GM12878 (cell line): ENCODE measurements at regions not wholly inside any gene's neighbourhood (a gene's known extent, or its start where the extent isn't known, plus 50 kb on each side); places are given as distances from the start of the nearest gene placed in this dataset.

ENCODE experiments used
- ATAC-seq: fragments of 200-7000 bp; cut with Tn5 transposase; 3 replicates; pipeline ENCODE4 v1.9.1; 2020; ENCODE audit warnings: mild to moderate bottlenecking, moderate library complexity
- BruUV-seq: library from RNA; stranded (reverse); fragments of 400-500 nt; replicated peaks from 2 replicates; lab custom pipeline; 2021; lab: Mats Ljungman, UMichigan
- CTCF ChIA-PET: fragments of 300-600 bp; sonication (Branson Sonifier 250); formaldehyde crosslinking; extraction: SDS; loops from one replicate; lab custom pipeline; 2021; ENCODE audit warnings: inconsistent platforms; lab: Yijun Ruan, JAX
- POLR2A ChIA-PET: fragments of 350-600 bp; formaldehyde crosslinking; extraction: SDS; loops from one replicate; lab custom pipeline; 2021; ENCODE audit warnings: inconsistent platforms; lab: Charles Lee
- RAD21 ChIA-PET: fragments of 300-600 bp; sonication (Branson Sonifier 250); formaldehyde crosslinking; loops from one replicate; lab custom pipeline; 2023; ENCODE audit warnings: antibody characterized with exemption; ENCODE audit not compliant: unreplicated experiment; lab: Charles Lee
- SMC1A ChIA-PET: fragments of 300-600 bp; sonication (Branson Sonifier 250); formaldehyde crosslinking; loops from one replicate; lab custom pipeline; 2023; ENCODE audit not compliant: unreplicated experiment, uncharacterized antibody; lab: Charles Lee
- DNase-seq: peaks from one replicate; pipeline ENCODE4 v3.0.0-alpha.2; 2011; ENCODE audit warnings: low read depth, low spot score
- FAIRE-seq: peaks from 3 replicates; lab custom pipeline; 2011; peaks lifted over from hg19 to GRCh38; lab: Jason Lieb, UNC
- H2AFZ ChIP-seq: 2 replicates; pipeline ENCODE4 v1.6.0; 2011; ENCODE audit warnings: low read depth, low read length, control low read depth; ENCODE audit not compliant: control insufficient read depth
- H3K27ac ChIP-seq: 2 replicates; pipeline ENCODE4 v1.5.1; 2011; ENCODE audit warnings: control low read depth; ENCODE audit not compliant: control insufficient read depth, insufficient read depth
- H3K27me3 ChIP-seq, 2 experiments: replicated peaks in 1 of 2; 2 replicates each; pipeline versions ENCODE4 v1.6.0 to v1.6.1; 2011; ENCODE audit warnings: low read length in 1 of 2; ENCODE audit not compliant: control insufficient read depth in 2 of 2, insufficient read depth in 2 of 2
- H3K36me3 ChIP-seq, 2 experiments: 2 replicates each; pipeline ENCODE4 v1.5.1; 2011; ENCODE audit warnings: low read length in 1 of 2; ENCODE audit not compliant: control insufficient read depth in 2 of 2, insufficient read depth in 2 of 2
- H3K4me1 ChIP-seq: 2 replicates; pipeline ENCODE4 v1.6.1; 2011; ENCODE audit warnings: mild to moderate bottlenecking, low read length, moderate library complexity, mixed read lengths; ENCODE audit not compliant: control insufficient read depth, insufficient read depth
- H3K4me2 ChIP-seq: 2 replicates; pipeline ENCODE4 v1.6.0; 2011; ENCODE audit warnings: control low read depth; ENCODE audit not compliant: control insufficient read depth, insufficient read depth
- H3K4me3 ChIP-seq: fragments of 200-600 bp; sonication (generic); 2 replicates; pipeline ENCODE4 v1.5.1; 2016
- H3K79me2 ChIP-seq: 2 replicates; pipeline ENCODE4 v1.6.0; 2011; ENCODE audit warnings: low read length; ENCODE audit not compliant: control insufficient read depth, insufficient read depth
- H3K9ac ChIP-seq: 2 replicates; pipeline ENCODE4 v1.8.0; 2011; ENCODE audit warnings: low read length, control low read depth, mixed read lengths; ENCODE audit not compliant: control insufficient read depth, insufficient read depth
- H3K9me3 ChIP-seq: replicated peaks from 3 replicates; pipeline ENCODE4 v1.5.1; 2011; ENCODE audit warnings: mild to moderate bottlenecking, low read length; ENCODE audit not compliant: control insufficient read depth, insufficient read depth
- H4K20me1 ChIP-seq: 2 replicates; pipeline ENCODE4 v1.6.0; 2011; ENCODE audit not compliant: control insufficient read depth, insufficient read depth
- BACH1 ChIP-seq: fragments of 450-650 bp; IDR thresholded peaks from 2 replicates; pipeline ENCODE4 v1.6.1; 2017; ENCODE audit warnings: mild to moderate bottlenecking, borderline replicate concordance
- CHD2 ChIP-seq: IDR thresholded peaks from 2 replicates; pipeline ENCODE4 v1.6.1; 2011; ENCODE audit warnings: low read depth, low read length, improper control_type of control experiment, borderline replicate concordance
- IRF3 ChIP-seq: fragments of 450-650 bp; IDR thresholded peaks from 2 replicates; pipeline ENCODE4 v1.6.1; 2014; ENCODE audit warnings: mild to moderate bottlenecking
- IRF4 ChIP-seq: IDR thresholded peaks from 2 replicates; pipeline ENCODE4 v1.6.1; 2011; ENCODE audit warnings: low read depth, low read length
- MAX ChIP-seq: IDR thresholded peaks from 2 replicates; pipeline ENCODE4 v1.6.1; 2012; ENCODE audit warnings: low read depth, low read length, improper control_type of control experiment
- REST ChIP-seq: IDR thresholded peaks from 2 replicates; pipeline ENCODE4 v1.6.1; 2012; ENCODE audit warnings: mild to moderate bottlenecking, low read depth, low read length
- SREBF1 ChIP-seq: IDR thresholded peaks from 2 replicates; pipeline ENCODE4 v1.6.1; 2012; ENCODE audit warnings: mild to moderate bottlenecking, low read length
- TCF3 ChIP-seq: IDR thresholded peaks from 2 replicates; pipeline ENCODE4 v1.6.1; 2012; ENCODE audit warnings: low read depth, mild to moderate bottlenecking, low read length, borderline replicate concordance; ENCODE audit not compliant: insufficient read depth
- ZBTB33 ChIP-seq: fragments of 450-650 bp; IDR thresholded peaks from 2 replicates; pipeline ENCODE4 v1.6.1; 2017; ENCODE audit warnings: mild to moderate bottlenecking
- ZNF24 ChIP-seq: fragments of 450-650 bp; IDR thresholded peaks from 2 replicates; pipeline ENCODE4 v1.6.1; 2017; ENCODE audit warnings: antibody characterized with exemption, mild to moderate bottlenecking
- WGBS: methylation state at CpG from one replicate; pipeline ENCODE4 v1.1.6; 2016; ENCODE audit warnings: low lambda C conversion rate; ENCODE audit not compliant: insufficient replicate concordance, insufficient coverage; ENCODE audit errors: missing lambda C conversion rate; 5-methylcytosine and 5-hydroxymethylcytosine counted together
- in situ Hi-C: fragments of 300-500 bp; cut with MboI; formaldehyde crosslinking; loops from 9 replicates; pipeline ENCODE4 v1.14.3; 2018; ENCODE audit warnings: mixed read lengths
- intact Hi-C: fragments of 100-400 bp; cut with micrococcal nuclease; formaldehyde crosslinking; loops from one replicate; pipeline ENCODE4 v1.14.2; 2022; ENCODE audit not compliant: unreplicated experiment

GRCh38 chr17:77753246-77753645 lies 205.3 kb upstream of the TNRC6C start:
- DNase-seq (no peak), FAIRE-seq (no peak), ATAC-seq (no peak)
- ChIA-PET RAD21 (no interaction called here), CTCF (interaction anchor here (0.5 to 0.9 kb wide), 2 partner anchors 67 to 258 kb away, joined by 3 read pairs; no protein-coding TSS in a partner anchor), POLR2A (no interaction called here), SMC1A (no interaction called here)
- BruUV-seq: no TSS peak
- Histone ChIP-seq H3K36me3 (no peaks in the 10 kb centered on the region), H3K9ac (no peak overlapping the region), H3K4me1 (no peaks in the 10 kb centered on the region), H3K27ac (no peak overlapping the region), H3K79me2 (no peaks in the 10 kb centered on the region), H4K20me1 (no peaks in the 10 kb centered on the region; the same call in 1 of the 2 replicates), H2AFZ (no peak overlapping the region), H3K9me3 (no peaks in the 10 kb centered on the region; the same call in 2 of the 3 replicates), H3K4me2 (no peak overlapping the region), H3K4me3 (no peak overlapping the region), H3K27me3 (peaks cover 0 to 1% of the 10 kb centered on the region in 2 experiments; a peak in 3 of 4 replicates)
- in situ Hi-C loops (no loop called here), intact Hi-C loops (no loop called here)
- no peak for TF ChIP-seq MAX
- TF ChIP-seq SREBF1: no peak
- no peak for TF ChIP-seq IRF3
- WGBS: 71% methylated on average over 8 of the region's 8 CpGs

- no peak for ATAC-seq
- H3K9ac ChIP-seq: no peak overlapping the region
- BruUV-seq: no TSS peak
- CTCF ChIA-PET: interaction anchor here (0.9 kb wide), 1 partner anchor 258 kb away, joined by 3 read pairs; no protein-coding TSS in a partner anchor
- H3K27ac ChIP-seq: no peak overlapping the region
- 54% methylated on average over 12 of the region's 12 CpGs for WGBS
- FAIRE-seq: no peak
- H3K9me3 ChIP-seq: no peaks in the 10 kb centered on the region; the same call in 2 of the 3 replicates
- POLR2A ChIA-PET: no interaction called here
- no peak overlapping the region for H2AFZ ChIP-seq
- H3K4me3 ChIP-seq: no peak overlapping the region
- SMC1A ChIA-PET: no interaction called here
- H4K20me1 ChIP-seq: no peaks in the 10 kb centered on the region; the same call in 1 of the 2 replicates
- DNase-seq: no peak
- no peaks in the 10 kb centered on the region for H3K79me2 ChIP-seq
- H3K4me2 ChIP-seq: no peak overlapping the region
- no peaks in the 10 kb centered on the region for H3K4me1 ChIP-seq
- peaks cover 0 to 1% of the 10 kb centered on the region in 2 experiments; a peak in 3 of 4 replicates for H3K27me3 ChIP-seq
- intact Hi-C loops (no loop called here), in situ Hi-C loops (no loop called here)
- no peaks in the 10 kb centered on the region for H3K36me3 ChIP-seq
- RAD21 ChIA-PET: interaction anchor here (0.6 kb wide), 1 partner anchor 156 kb away, joined by 4 read pairs; no protein-coding TSS in a partner anchor
- TF ChIP-seq TCF3 (no peak), ZNF24 (no peak), IRF4 (no peak), CHD2 (no peak), REST (no peak), ZBTB33 (no peak), BACH1 (no peak)
Observed at GRCh38 chr17:77753691-77754245, 204.7 kb upstream of the TNRC6C start.
